ENCODE measurements at regions not wholly inside any gene's neighbourhood (a gene's known extent, or its start where the extent isn't known, plus 50 kb on each side); places are given as distances from the start of the nearest gene placed in this dataset.

GRCh38 chr6:12474167-12475140 is 184.3 kb downstream of the EDN1 start:
- Histone ChIP-seq H3K4me3 (replicated peaks in 1 of 4; ENCODE audit: control extremely low read depth in 1 of 4, insufficient read depth in 1 of 4, low read depth in 3 of 4, low read length in 4 of 4) (no peak overlapping the region), H3K9ac (ENCODE audit: insufficient read depth, low read length) (no peak overlapping the region), H3K4me2 (ENCODE audit: extremely low read depth, insufficient read depth, low read length) (no peak overlapping the region), H3K79me2 (ENCODE audit: control insufficient read depth, insufficient read depth, low read length) (no peaks in the 10 kb centered on the region), H3K36me3 (ENCODE audit: control insufficient read depth, insufficient read depth, low read length) (no peaks in the 10 kb centered on the region), H3K9me3 (ENCODE audit: control insufficient read depth, insufficient read depth, low read depth, low read length) (no peaks in the 10 kb centered on the region), H3K27me3 (ENCODE audit: control insufficient read depth, insufficient read depth, low read length) (no peaks in the 10 kb centered on the region), H4K20me1 (ENCODE audit: control insufficient read depth, extremely low read depth, insufficient read depth, low read length) (no peaks in the 10 kb centered on the region), H3K4me1 (ENCODE audit: control insufficient read depth, extremely low read depth, insufficient read depth, low read length) (no peaks in the 10 kb centered on the region), H3K27ac (ENCODE audit: insufficient read depth, low read length) (no peak overlapping the region), H2AFZ (ENCODE audit: low read length) (no peak overlapping the region)
- DNase-seq (ENCODE audit: low read depth in 2 of 2): peak in 1 of 2 donors; percentile 64
- TF ChIP-seq, protein P1, sequence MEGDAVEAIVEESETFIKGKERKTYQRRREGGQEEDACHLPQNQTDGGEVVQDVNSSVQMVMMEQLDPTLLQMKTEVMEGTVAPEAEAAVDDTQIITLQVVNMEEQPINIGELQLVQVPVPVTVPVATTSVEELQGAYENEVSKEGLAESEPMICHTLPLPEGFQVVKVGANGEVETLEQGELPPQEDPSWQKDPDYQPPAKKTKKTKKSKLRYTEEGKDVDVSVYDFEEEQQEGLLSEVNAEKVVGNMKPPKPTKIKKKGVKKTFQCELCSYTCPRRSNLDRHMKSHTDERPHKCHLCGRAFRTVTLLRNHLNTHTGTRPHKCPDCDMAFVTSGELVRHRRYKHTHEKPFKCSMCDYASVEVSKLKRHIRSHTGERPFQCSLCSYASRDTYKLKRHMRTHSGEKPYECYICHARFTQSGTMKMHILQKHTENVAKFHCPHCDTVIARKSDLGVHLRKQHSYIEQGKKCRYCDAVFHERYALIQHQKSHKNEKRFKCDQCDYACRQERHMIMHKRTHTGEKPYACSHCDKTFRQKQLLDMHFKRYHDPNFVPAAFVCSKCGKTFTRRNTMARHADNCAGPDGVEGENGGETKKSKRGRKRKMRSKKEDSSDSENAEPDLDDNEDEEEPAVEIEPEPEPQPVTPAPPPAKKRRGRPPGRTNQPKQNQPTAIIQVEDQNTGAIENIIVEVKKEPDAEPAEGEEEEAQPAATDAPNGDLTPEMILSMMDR (conservative IDR thresholded peaks at IDR 0.05 in 1 of 2, IDR thresholded peaks at IDR 0.05 in 1 of 2; ENCODE audit: low read depth in 1 of 2, low read length in 2 of 2): no peak
- no peak for TF ChIP-seq EZH2 (IDR thresholded peaks at IDR 0.05; ENCODE audit: low read length, missing control alignments)

- H3K4me3 ChIP-seq (replicated peaks in 1 of 4; ENCODE audit: control extremely low read depth in 1 of 4, insufficient read depth in 1 of 4, low read depth in 3 of 4, low read length in 4 of 4): no peak overlapping the region
- H3K27me3 ChIP-seq (ENCODE audit: control insufficient read depth, insufficient read depth, low read length): no peaks in the 10 kb centered on the region
- no peaks in the 10 kb centered on the region for H3K36me3 ChIP-seq (ENCODE audit: control insufficient read depth, insufficient read depth, low read length)
- no peaks in the 10 kb centered on the region for H3K9me3 ChIP-seq (ENCODE audit: control insufficient read depth, insufficient read depth, low read depth, low read length)
- no peak overlapping the region for H3K27ac ChIP-seq (ENCODE audit: insufficient read depth, low read length)
- H3K9ac ChIP-seq (ENCODE audit: insufficient read depth, low read length): no peak overlapping the region
- H3K4me2 ChIP-seq (ENCODE audit: extremely low read depth, insufficient read depth, low read length): no peak overlapping the region
- no peak for TF ChIP-seq EZH2 (IDR thresholded peaks at IDR 0.05; ENCODE audit: low read length, missing control alignments)
- TF ChIP-seq, protein P1 (conservative IDR thresholded peaks at IDR 0.05 in 1 of 2, IDR thresholded peaks at IDR 0.05 in 1 of 2; ENCODE audit: low read depth in 1 of 2, low read length in 2 of 2): no peak
- no peaks in the 10 kb centered on the region for H3K4me1 ChIP-seq (ENCODE audit: control insufficient read depth, extremely low read depth, insufficient read depth, low read length)
- H2AFZ ChIP-seq (ENCODE audit: low read length): no peak overlapping the region
- H4K20me1 ChIP-seq (ENCODE audit: control insufficient read depth, extremely low read depth, insufficient read depth, low read length): no peaks in the 10 kb centered on the region
- no peak for DNase-seq (ENCODE audit: low read depth in 2 of 2)
- H3K79me2 ChIP-seq (ENCODE audit: control insufficient read depth, insufficient read depth, low read length): no peaks in the 10 kb centered on the region
These were observed 186.3 kb downstream of the EDN1 start for GRCh38 chr6:12476484-12476883.

DNA sequence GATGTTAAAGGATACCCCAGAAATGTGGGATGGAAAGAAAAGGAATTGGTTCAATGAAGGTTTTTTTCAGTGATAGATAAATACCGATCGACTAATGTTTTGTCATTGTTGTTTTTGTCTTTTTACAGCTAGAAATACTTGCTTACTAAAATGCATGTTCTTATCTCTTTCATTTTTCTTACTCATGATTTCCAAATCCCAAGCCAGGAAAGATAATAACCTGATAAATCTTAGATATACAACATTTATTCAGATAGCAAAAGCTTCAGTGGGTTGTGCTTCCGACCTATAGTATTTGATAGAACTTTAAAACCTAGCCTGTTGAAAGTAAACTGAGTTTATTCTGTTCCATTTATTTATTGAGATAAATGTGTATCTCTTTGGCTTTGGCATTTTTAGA is 187.5 kb downstream of the EDN1 start:
- H3K27ac ChIP-seq (ENCODE audit: insufficient read depth, low read length): no peak overlapping the region
- H4K20me1 ChIP-seq (ENCODE audit: control insufficient read depth, extremely low read depth, insufficient read depth, low read length): no peaks in the 10 kb centered on the region
- H3K4me1 ChIP-seq (ENCODE audit: control insufficient read depth, extremely low read depth, insufficient read depth, low read length): no peaks in the 10 kb centered on the region
- DNase-seq (ENCODE audit: low read depth in 2 of 2): peak in 1 of 2 donors; percentile 52
- H3K9ac ChIP-seq (ENCODE audit: insufficient read depth, low read length): no peak overlapping the region
- no peaks in the 10 kb centered on the region for H3K9me3 ChIP-seq (ENCODE audit: control insufficient read depth, insufficient read depth, low read depth, low read length)
- H3K4me2 ChIP-seq (ENCODE audit: extremely low read depth, insufficient read depth, low read length): no peak overlapping the region
- no peaks in the 10 kb centered on the region for H3K79me2 ChIP-seq (ENCODE audit: control insufficient read depth, insufficient read depth, low read length)
- H3K36me3 ChIP-seq (ENCODE audit: control insufficient read depth, insufficient read depth, low read length): no peaks in the 10 kb centered on the region
- H2AFZ ChIP-seq (ENCODE audit: low read length): no peak overlapping the region
- H3K27me3 ChIP-seq (ENCODE audit: control insufficient read depth, insufficient read depth, low read length): no peaks in the 10 kb centered on the region
- TF ChIP-seq, protein P1 (conservative IDR thresholded peaks at IDR 0.05 in 1 of 2, IDR thresholded peaks at IDR 0.05 in 1 of 2; ENCODE audit: low read depth in 1 of 2, low read length in 2 of 2): no peak
- TF ChIP-seq EZH2 (IDR thresholded peaks at IDR 0.05; ENCODE audit: low read length, missing control alignments): no peak
- H3K4me3 ChIP-seq (replicated peaks in 1 of 4; ENCODE audit: control extremely low read depth in 1 of 4, insufficient read depth in 1 of 4, low read depth in 3 of 4, low read length in 4 of 4): no peak overlapping the region

Data from fibroblast of lung (primary cell).